Muscle of back (tissue), 3 donors: ENCODE measurements at regions not wholly inside any gene's neighbourhood (a gene's known extent, or its start where the extent isn't known, plus 50 kb on each side); places are given as distances from the start of the nearest gene placed in this dataset.
A peak's percentile ranks its signal among the peaks of the same experiment; 100 is the strongest.
"Not testable (repeated sequence)": the region's sequence is repeated elsewhere in the genome, so short reads cannot be mapped to it uniquely, and the experiment has no call there.

Experiments
- DNase-seq, 3 donors: peaks; one replicate each; pipeline versions ENCODE4 v3.0.0 to v3.0.0-alpha.2; 2013

GRCh38 chr7:83827036-83827435 lies 178.1 kb upstream of the SEMA3E start:
- no peak for DNase-seq

- no peak for DNase-seq
Observed at GRCh38 chr7:83824214-83824613, 175.3 kb upstream of the SEMA3E start.

GRCh38 chr7:83821866-83822265 lies 172.9 kb upstream of the SEMA3E start:
- DNase-seq: no peak

- no peak for DNase-seq
Observed at GRCh38 chr7:83820641-83821040, 171.7 kb upstream of the SEMA3E start.

GRCh38 chr7:83819911-83820310 lies 171.0 kb upstream of the SEMA3E start:
- no peak for DNase-seq

- DNase-seq: no peak
Observed at GRCh38 chr7:83814480-83814879, 165.5 kb upstream of the SEMA3E start.

- not testable (repeated sequence) for DNase-seq
Observed at GRCh38 chr7:83812563-83812962, 163.6 kb upstream of the SEMA3E start.

- DNase-seq: no peak
Observed at GRCh38 chr7:83808982-83809381, 160.0 kb upstream of the SEMA3E start.

- DNase-seq: no peak
Observed at GRCh38 chr7:83807774-83808173, 158.8 kb upstream of the SEMA3E start.

- DNase-seq: no peak
Observed at GRCh38 chr7:83806538-83806937, 157.6 kb upstream of the SEMA3E start.

- no peak for DNase-seq
Observed at GRCh38 chr7:83799333-83799732, 150.4 kb upstream of the SEMA3E start.

GRCh38 chr7:83798489-83798888 lies 149.6 kb upstream of the SEMA3E start:
- DNase-seq: no peak

- no peak for DNase-seq
Observed at GRCh38 chr7:83796760-83797159, 147.8 kb upstream of the SEMA3E start.

- DNase-seq: peak in 1 of 3 donors; percentile 4
Observed at GRCh38 chr7:83794829-83795228, 145.9 kb upstream of the SEMA3E start.

- DNase-seq: no peak
Observed at GRCh38 chr7:83793558-83793957, 144.6 kb upstream of the SEMA3E start.

GRCh38 chr7:83791737-83792136 lies 142.8 kb upstream of the SEMA3E start:
- DNase-seq: no peak

GRCh38 chr7:83786858-83787257 lies 137.9 kb upstream of the SEMA3E start:
- DNase-seq: no peak

GRCh38 chr7:83782628-83783027 lies 133.7 kb upstream of the SEMA3E start:
- DNase-seq: peak; percentile 1 to 11 (median 2)

- DNase-seq: no peak
Observed at GRCh38 chr7:83778073-83778443, 129.1 kb upstream of the SEMA3E start.

GRCh38 chr7:83777406-83778072 lies 128.6 kb upstream of the SEMA3E start:
- DNase-seq: no peak

- DNase-seq: no peak
Observed at GRCh38 chr7:83769407-83769806, 120.5 kb upstream of the SEMA3E start.

GRCh38 chr7:83751217-83751616 lies 102.3 kb upstream of the SEMA3E start:
- DNase-seq: no peak

- no peak for DNase-seq
Observed at GRCh38 chr7:83749495-83749894, 100.6 kb upstream of the SEMA3E start.

- DNase-seq: no peak
Observed at GRCh38 chr7:83739527-83739926, 90.6 kb upstream of the SEMA3E start.
